ENCODE measurements at regions not wholly inside any gene's neighbourhood (a gene's known extent, or its start where the extent isn't known, plus 50 kb on each side); places are given as distances from the start of the nearest gene placed in this dataset.

DNA sequence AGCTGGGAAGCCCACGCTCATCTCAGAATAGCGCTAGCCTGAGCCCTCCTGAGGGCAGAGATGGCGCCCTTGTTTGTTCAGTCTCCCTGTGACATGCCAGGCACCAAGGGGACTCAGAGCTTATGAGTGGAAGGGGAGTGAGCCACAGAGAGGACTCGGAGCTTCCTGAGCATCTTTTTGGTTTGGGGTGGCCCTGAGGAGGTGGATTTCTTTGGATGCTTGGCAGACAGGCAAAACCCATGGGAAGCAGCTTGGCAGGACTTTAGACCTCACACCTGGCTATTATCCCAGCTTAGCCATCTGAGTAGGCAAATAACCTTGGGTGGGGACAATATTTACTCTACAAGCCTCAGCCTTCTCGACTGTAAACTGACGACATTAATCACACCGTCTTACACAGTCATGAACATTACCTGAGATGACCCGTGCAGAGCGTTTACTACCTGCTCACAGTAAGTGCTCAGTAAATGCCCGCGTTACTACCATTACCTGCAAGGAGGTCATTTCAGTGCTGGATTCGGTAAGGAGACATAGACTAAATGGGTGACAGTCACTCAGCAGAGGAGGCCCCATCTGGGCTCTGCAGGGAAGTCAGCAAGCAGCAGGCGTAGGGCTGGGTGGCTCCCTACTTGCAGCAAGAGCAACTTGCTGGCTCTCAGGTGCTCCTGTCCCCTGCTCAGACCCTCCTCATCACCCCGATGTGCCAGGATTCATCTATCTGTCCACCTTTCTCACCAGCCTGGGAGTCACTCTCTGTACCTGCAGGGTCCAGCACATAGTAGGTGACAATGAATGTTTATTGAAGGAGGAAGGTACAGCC lies 54.9 kb downstream of the KLHDC7A start:
- TF ChIP-seq, protein P1, sequence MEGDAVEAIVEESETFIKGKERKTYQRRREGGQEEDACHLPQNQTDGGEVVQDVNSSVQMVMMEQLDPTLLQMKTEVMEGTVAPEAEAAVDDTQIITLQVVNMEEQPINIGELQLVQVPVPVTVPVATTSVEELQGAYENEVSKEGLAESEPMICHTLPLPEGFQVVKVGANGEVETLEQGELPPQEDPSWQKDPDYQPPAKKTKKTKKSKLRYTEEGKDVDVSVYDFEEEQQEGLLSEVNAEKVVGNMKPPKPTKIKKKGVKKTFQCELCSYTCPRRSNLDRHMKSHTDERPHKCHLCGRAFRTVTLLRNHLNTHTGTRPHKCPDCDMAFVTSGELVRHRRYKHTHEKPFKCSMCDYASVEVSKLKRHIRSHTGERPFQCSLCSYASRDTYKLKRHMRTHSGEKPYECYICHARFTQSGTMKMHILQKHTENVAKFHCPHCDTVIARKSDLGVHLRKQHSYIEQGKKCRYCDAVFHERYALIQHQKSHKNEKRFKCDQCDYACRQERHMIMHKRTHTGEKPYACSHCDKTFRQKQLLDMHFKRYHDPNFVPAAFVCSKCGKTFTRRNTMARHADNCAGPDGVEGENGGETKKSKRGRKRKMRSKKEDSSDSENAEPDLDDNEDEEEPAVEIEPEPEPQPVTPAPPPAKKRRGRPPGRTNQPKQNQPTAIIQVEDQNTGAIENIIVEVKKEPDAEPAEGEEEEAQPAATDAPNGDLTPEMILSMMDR (IDR thresholded peaks at IDR 0.05; ENCODE audit: control insufficient read depth, insufficient read depth, low read depth, low read length, missing control alignments), result no peak
- H3K4me3 ChIP-seq (ENCODE audit: control insufficient read depth, low read depth, low read length), result no peak overlapping the region
- DNase-seq (ENCODE audit: low read depth), result no peak

DNA sequence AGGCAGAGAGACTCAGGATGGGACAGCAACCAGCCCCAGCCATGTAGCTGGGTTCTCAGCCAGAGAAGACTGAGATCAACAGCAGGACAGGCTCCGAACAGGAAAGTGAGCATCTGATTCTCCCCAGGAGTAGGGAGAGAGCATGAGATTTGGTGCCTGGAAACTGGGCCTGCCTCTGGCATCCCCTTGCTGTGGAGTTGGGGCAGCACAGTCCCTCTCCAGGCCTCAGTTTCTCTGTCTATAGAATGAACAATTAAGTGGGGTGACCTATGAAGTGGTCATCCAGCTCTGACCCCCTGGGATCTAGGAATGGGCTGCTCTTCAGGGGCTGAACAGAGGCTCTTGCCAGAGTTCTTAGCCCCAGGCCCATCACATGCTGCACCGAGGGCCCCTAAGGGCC lies 55.6 kb downstream of the KLHDC7A start:
- no peak overlapping the region for H3K4me3 ChIP-seq (ENCODE audit: control insufficient read depth, low read depth, low read length)
- TF ChIP-seq, protein P1 (IDR thresholded peaks at IDR 0.05; ENCODE audit: control insufficient read depth, insufficient read depth, low read depth, low read length, missing control alignments), result no peak
- no peak for DNase-seq (ENCODE audit: low read depth)

DNA sequence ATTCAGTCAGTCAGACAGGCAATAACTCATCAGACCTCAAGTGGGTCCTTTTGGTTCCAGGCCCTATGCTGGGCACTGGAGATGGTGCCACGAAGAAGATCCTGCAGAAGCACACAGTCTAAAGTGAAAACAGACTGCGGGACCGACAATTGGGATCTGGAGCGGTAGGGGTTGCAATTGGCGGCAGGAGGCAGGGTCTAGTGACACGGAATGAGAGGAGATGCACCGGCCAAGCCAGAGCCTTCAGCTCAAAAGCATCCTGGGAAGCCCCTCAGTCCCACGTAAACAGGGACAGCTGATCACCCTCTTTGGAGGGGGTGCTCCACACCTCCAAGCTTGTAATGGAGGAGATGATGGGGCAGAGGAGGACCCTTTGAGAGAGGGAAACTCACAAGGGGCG lies 56.2 kb downstream of the KLHDC7A start:
- TF ChIP-seq, protein P1 (IDR thresholded peaks at IDR 0.05; ENCODE audit: control insufficient read depth, insufficient read depth, low read depth, low read length, missing control alignments), result no peak
- no peak for DNase-seq (ENCODE audit: low read depth)
- H3K4me3 ChIP-seq (ENCODE audit: control insufficient read depth, low read depth, low read length), result no peak overlapping the region

DNA sequence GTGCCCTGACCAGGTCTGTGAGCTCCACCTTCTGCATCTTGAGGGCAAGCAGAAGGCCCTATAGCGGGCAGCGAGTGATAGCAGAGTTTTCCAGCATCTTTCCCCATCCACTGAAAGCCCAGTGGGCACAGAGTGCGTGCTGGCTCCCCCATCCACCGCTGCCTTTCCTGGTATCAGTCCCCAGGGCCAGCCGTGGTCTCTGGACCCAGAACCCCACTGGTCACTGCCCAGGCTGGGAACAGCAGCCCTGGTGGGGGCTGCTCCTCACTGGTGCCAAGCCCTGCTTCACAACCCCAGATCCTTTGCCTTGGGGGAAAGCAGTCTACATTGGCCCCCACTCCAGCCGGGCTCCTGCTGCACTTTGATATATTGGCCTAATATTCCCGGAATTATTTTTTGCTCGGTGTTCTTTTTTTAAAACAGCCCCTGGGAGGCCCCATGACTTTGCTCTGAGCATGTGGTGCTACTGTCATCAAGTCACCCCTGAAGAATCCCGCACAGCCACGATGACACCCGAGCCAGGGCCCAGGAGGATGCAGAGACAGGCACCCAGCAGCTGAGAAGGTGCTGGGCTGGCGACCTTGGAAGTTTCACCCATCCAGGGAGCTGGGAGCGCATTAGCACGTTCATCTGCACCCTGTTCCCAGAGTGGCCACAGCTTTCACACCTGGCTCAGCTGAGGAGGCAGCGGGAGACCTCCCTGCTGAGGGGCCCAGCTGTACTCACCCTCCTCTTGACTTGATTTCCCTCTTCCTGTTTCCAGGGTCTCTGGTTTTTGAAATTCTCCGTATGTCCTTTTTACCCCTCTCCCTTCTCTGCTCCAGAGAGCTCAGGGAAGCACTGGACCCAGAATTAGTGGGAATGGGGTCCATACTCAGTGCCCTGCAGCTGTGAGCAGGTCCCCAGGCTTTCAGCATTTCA lies 56.9 kb downstream of the KLHDC7A start:
- TF ChIP-seq, protein P1 (IDR thresholded peaks at IDR 0.05; ENCODE audit: control insufficient read depth, insufficient read depth, low read depth, low read length, missing control alignments), result no peak
- no peak overlapping the region for H3K4me3 ChIP-seq (ENCODE audit: control insufficient read depth, low read depth, low read length)
- DNase-seq (ENCODE audit: low read depth), result no peak

DNA sequence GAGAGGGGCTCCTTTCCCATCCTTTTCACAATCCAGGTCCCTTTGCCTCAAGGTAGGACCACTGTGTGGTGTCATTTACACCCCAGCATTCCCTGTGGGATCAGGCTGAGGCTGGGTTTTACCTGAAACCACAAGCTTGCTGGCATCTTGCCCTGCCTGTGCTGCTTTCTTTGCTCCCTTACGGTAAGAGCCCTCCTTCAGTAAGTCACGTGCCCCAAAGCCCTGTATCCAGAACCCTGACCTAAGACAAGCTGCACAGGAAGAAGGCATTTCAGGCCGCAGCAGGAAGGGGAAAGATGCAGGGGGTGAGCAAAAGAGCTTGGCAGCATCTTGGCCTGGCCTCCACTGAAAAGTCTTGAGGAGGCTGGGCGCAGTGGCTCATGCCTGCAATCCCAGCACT lies 58.4 kb downstream of the KLHDC7A start:
- TF ChIP-seq, protein P1 (IDR thresholded peaks at IDR 0.05; ENCODE audit: control insufficient read depth, insufficient read depth, low read depth, low read length, missing control alignments), result no peak
- no peak overlapping the region for H3K4me3 ChIP-seq (ENCODE audit: control insufficient read depth, low read depth, low read length)
- DNase-seq (ENCODE audit: low read depth), result no peak

DNA sequence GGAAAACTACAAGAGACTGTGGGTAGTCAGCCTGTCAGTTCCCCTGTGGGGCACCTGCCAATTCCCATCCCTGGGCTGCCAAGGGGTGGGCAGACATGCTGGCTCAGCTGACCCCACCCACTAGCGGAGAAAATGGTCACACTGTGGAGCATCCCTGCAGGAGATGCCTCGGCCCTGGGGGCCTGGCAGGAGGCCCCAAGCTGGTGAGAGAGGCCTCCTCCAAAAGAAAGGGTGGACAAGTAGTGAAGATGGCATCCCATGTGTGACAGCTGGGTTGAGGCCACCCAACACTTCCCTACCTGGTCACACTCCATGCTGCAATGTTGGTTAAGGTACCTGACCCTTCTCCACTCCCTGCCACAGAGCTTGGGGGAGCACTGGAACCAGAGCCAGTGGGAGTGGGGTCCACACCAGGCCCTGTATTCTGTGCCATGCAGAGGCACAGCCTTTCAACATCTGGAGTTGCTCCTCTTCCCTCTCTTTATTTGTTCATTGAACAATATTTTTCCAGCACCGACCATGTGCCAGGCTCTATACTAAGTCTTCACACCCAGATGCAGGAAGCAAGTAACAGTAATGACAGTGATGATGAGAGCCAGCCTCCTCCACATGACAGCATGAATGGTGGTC lies 59.5 kb downstream of the KLHDC7A start:
- DNase-seq (ENCODE audit: low read depth), result no peak
- no peak overlapping the region for H3K4me3 ChIP-seq (ENCODE audit: control insufficient read depth, low read depth, low read length)
- TF ChIP-seq, protein P1 (IDR thresholded peaks at IDR 0.05; ENCODE audit: control insufficient read depth, insufficient read depth, low read depth, low read length, missing control alignments), result no peak

All from AG09309 (cell line).